ENCODE measurements at regions not wholly inside any gene's neighbourhood (a gene's known extent, or its start where the extent isn't known, plus 50 kb on each side); places are given as distances from the start of the nearest gene placed in this dataset.
"Not testable (repeated sequence)": the region's sequence is repeated elsewhere in the genome, so short reads cannot be mapped to it uniquely, and the experiment has no call there.

GRCh38 chr4:18090447-18090846, 68.9 kb upstream of the LCORL start:
- not testable (repeated sequence) for DNase-seq

- DNase-seq: no peak
These were observed 60.7 kb upstream of the LCORL start for GRCh38 chr4:18082236-18082635.

- DNase-seq: no peak
These were observed 60.2 kb upstream of the LCORL start for GRCh38 chr4:18081708-18082107.

GRCh38 chr4:18077808-18078207, 56.3 kb upstream of the LCORL start:
- DNase-seq: no peak

GRCh38 chr4:18075823-18076433, 54.4 kb upstream of the LCORL start:
- peak; percentile 5 for DNase-seq

GRCh38 chr4:18071894-18072293, 50.3 kb upstream of the LCORL start:
- DNase-seq: no peak

Measured in activated gamma-delta T cell treated with Interleukin-2 at 50 U/mL for 16 hours (primary cell).